C4-2B (cell line): ENCODE measurements at regions not wholly inside any gene's neighbourhood (a gene's known extent, or its start where the extent isn't known, plus 50 kb on each side); places are given as distances from the start of the nearest gene placed in this dataset.

Experiments used
- CTCF ChIP-seq: fragments of 450-650 bp; conservative IDR thresholded peaks from 2 replicates; pipeline ENCODE4 v1.5.1; 2017; ENCODE audit warnings: mild to moderate bottlenecking
- ZFX ChIP-seq: fragments of 450-650 bp; IDR thresholded peaks from 2 replicates; pipeline ENCODE4 v1.6.1; 2017

DNA sequence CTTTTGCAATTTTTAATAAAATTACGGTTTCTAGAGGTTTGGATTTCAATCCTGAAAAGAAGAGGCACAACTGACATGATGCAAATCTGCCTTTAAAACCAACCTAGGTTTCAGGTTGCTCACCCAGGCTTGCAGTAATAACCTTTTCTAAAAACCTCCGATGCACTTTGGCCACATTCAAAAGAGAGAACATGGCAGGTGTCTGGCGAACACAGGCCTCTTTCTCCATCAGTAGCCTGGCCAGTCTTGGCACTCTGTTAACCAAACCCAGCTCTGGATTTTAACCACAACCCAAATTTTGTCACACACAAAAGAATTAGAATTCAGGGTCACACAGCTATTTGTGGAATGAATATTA, 55.8 kb upstream of the MAFB start:
- no peak for TF ChIP-seq CTCF
- no peak for TF ChIP-seq ZFX
